ENCODE measurements at regions not wholly inside any gene's neighbourhood (a gene's known extent, or its start where the extent isn't known, plus 50 kb on each side); places are given as distances from the start of the nearest gene placed in this dataset.

DNA sequence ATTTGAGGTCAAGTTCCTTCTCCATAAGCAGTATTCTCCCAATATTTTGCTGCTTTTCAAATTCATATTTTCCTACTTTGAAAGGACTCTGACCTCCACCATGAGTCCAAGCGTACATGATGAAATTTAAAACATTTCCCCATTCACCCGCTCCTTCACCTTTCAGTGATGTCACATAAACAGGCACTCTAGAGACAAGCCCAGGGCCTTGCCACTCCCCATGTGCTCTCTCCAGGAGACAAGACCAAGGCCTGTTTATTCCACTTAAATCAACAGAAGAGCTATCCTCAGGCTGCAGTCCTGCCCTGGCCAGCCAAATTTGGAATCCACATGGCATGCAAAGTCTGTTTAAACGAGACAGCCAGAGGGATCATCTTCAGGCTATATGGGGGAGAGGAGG lies 161.5 kb downstream of the ARRDC4 start:
- H3K9me3 Mint-ChIP-seq (ENCODE audit: unreplicated experiment): peaks cover 8% of the 10 kb centered on the region
- no peak for DNase-seq
- POLR2A ChIA-PET: no interaction called here
- peaks cover 6% of the 10 kb centered on the region for H3K4me1 Mint-ChIP-seq (ENCODE audit: low read depth, unreplicated experiment)
- BruUV-seq (replicated peaks): no TSS peak
- intact Hi-C loops (cut with micrococcal nuclease; ENCODE audit: unreplicated experiment): no loop called here
- no peak for TF ChIP-seq CTCF (IDR thresholded peaks at IDR 0.05; ENCODE audit: insufficient read depth in 1 of 2, low read depth in 1 of 2, low read length in 1 of 2, severe bottlenecking in 1 of 2, unreplicated experiment in 1 of 2)
- H3K27me3 Mint-ChIP-seq (ENCODE audit: insufficient read depth, unreplicated experiment): peaks cover 14% of the 10 kb centered on the region
- H3K4me1 ChIP-seq: no peaks in the 10 kb centered on the region
- H3K4me3 Mint-ChIP-seq (ENCODE audit: unreplicated experiment): no peak overlapping the region
- no peaks in the 10 kb centered on the region for H3K36me3 ChIP-seq (ENCODE audit: control insufficient read depth, insufficient read depth, low read length)
- no peaks in the 10 kb centered on the region for H3K36me3 Mint-ChIP-seq (ENCODE audit: insufficient read depth, unreplicated experiment)
- H3K9me3 ChIP-seq: no peaks in the 10 kb centered on the region
- CTCF ChIA-PET: no interaction called here
- no peak overlapping the region for H3K27ac Mint-ChIP-seq (ENCODE audit: unreplicated experiment)
- no peak overlapping the region for H3K4me3 ChIP-seq (ENCODE audit: low read depth, low read length)
- no peaks in the 10 kb centered on the region for H3K27me3 ChIP-seq (replicated peaks; ENCODE audit: control insufficient read depth, insufficient read depth, low read length)

- H3K4me3 ChIP-seq (ENCODE audit: low read depth, low read length): no peak overlapping the region
- H3K4me1 ChIP-seq: no peaks in the 10 kb centered on the region
- DNase-seq: no peak
- Mint-ChIP-seq H3K4me1 (ENCODE audit: low read depth, unreplicated experiment) (peaks cover 6% of the 10 kb centered on the region), H3K27me3 (ENCODE audit: insufficient read depth, unreplicated experiment) (peaks cover 17% of the 10 kb centered on the region), H3K27ac (ENCODE audit: unreplicated experiment) (no peak overlapping the region), H3K36me3 (ENCODE audit: insufficient read depth, unreplicated experiment) (no peaks in the 10 kb centered on the region), H3K4me3 (ENCODE audit: unreplicated experiment) (no peak overlapping the region), H3K9me3 (ENCODE audit: unreplicated experiment) (peaks cover 8% of the 10 kb centered on the region)
- no peaks in the 10 kb centered on the region for H3K9me3 ChIP-seq
- no TSS peak for BruUV-seq (replicated peaks)
- CTCF ChIA-PET: no interaction called here
- intact Hi-C loops (cut with micrococcal nuclease; ENCODE audit: unreplicated experiment): no loop called here
- no peaks in the 10 kb centered on the region for H3K36me3 ChIP-seq (ENCODE audit: control insufficient read depth, insufficient read depth, low read length)
- no peak for TF ChIP-seq CTCF (IDR thresholded peaks at IDR 0.05; ENCODE audit: insufficient read depth in 1 of 2, low read depth in 1 of 2, low read length in 1 of 2, severe bottlenecking in 1 of 2, unreplicated experiment in 1 of 2)
- no peaks in the 10 kb centered on the region for H3K27me3 ChIP-seq (replicated peaks; ENCODE audit: control insufficient read depth, insufficient read depth, low read length)
- POLR2A ChIA-PET: no interaction called here
Observed at GRCh38 chr15:98123297-98123696, 162.8 kb downstream of the ARRDC4 start.

DNA sequence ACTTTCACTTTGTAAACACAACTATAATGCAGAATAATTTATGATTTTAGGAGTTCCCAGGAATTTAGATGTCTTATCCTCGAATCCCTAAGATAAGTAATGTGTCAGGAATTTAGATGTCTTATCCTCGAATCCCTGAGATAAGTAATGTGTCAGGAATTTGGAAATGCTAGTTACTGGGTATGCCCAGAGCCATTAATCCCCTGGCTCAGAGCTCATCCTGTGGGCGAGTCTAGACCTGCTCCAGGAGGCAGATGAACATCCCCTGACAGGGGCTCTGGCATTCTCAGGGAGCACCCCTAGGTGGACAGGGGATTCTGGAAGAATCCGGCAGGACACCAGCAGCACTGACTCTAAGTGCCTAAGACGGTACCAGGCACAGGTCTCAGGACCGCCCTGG lies 163.3 kb downstream of the ARRDC4 start:
- Mint-ChIP-seq H3K9me3 (ENCODE audit: unreplicated experiment) (peaks cover 2% of the 10 kb centered on the region), H3K36me3 (ENCODE audit: insufficient read depth, unreplicated experiment) (no peaks in the 10 kb centered on the region), H3K4me3 (ENCODE audit: unreplicated experiment) (no peak overlapping the region), H3K27me3 (ENCODE audit: insufficient read depth, unreplicated experiment) (peaks cover 14% of the 10 kb centered on the region), H3K27ac (ENCODE audit: unreplicated experiment) (no peak overlapping the region), H3K4me1 (ENCODE audit: low read depth, unreplicated experiment) (peaks cover 6% of the 10 kb centered on the region)
- intact Hi-C loops (cut with micrococcal nuclease; ENCODE audit: unreplicated experiment): no loop called here
- BruUV-seq (replicated peaks): no TSS peak
- DNase-seq: no peak
- no peaks in the 10 kb centered on the region for H3K27me3 ChIP-seq (replicated peaks; ENCODE audit: control insufficient read depth, insufficient read depth, low read length)
- ChIA-PET POLR2A (no interaction called here), CTCF (no interaction called here)
- H3K4me1 ChIP-seq: no peaks in the 10 kb centered on the region
- no peak for TF ChIP-seq CTCF (IDR thresholded peaks at IDR 0.05; ENCODE audit: insufficient read depth in 1 of 2, low read depth in 1 of 2, low read length in 1 of 2, severe bottlenecking in 1 of 2, unreplicated experiment in 1 of 2)
- H3K36me3 ChIP-seq (ENCODE audit: control insufficient read depth, insufficient read depth, low read length): no peaks in the 10 kb centered on the region
- no peak overlapping the region for H3K4me3 ChIP-seq (ENCODE audit: low read depth, low read length)
- no peaks in the 10 kb centered on the region for H3K9me3 ChIP-seq

Measured in Caco-2 (cell line).